ENCODE measurements at regions not wholly inside any gene's neighbourhood (a gene's known extent, or its start where the extent isn't known, plus 50 kb on each side); places are given as distances from the start of the nearest gene placed in this dataset.
A peak's percentile ranks its signal among the peaks of the same experiment; 100 is the strongest.

DNA sequence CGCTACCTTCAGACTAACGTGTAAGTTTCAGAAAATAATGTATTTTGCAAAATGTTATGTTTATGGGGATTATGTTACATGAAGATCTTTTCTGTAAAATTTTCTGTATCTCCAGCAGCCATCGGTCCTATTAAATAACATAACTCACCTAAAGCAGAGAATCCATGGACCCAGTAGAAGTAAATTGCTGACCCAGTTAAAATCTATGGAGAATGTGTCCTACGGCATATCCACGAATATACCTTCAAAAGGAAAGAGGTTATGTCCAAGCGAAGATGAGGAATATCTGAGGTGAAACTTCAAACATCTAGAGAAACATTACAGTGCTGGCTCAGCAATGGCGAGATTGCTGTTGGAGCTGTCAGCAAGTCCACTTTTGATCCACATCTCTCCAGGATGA, 492.2 kb upstream of the ADAMTS16 start:
- Histone ChIP-seq H3K4me3 (no peak overlapping the region), H3K27me3 (no peaks in the 10 kb centered on the region), H3K27ac (no peak overlapping the region), H3K36me3 (no peaks in the 10 kb centered on the region), H3K4me1 (no peaks in the 10 kb centered on the region), H3K9me3 (peaks cover 0 to 3% (median 0%) of the 10 kb centered on the region in 4 donors)
- no peak for TF ChIP-seq EP300 (IDR thresholded peaks at IDR 0.05)
- WGBS, 2 donors = 83 to 93% methylated on average over 7 of the region's 7 CpGs
- no peak for ATAC-seq (ENCODE audit: low FRiP score in 2 of 2)
- no peak for DNase-seq

DNA sequence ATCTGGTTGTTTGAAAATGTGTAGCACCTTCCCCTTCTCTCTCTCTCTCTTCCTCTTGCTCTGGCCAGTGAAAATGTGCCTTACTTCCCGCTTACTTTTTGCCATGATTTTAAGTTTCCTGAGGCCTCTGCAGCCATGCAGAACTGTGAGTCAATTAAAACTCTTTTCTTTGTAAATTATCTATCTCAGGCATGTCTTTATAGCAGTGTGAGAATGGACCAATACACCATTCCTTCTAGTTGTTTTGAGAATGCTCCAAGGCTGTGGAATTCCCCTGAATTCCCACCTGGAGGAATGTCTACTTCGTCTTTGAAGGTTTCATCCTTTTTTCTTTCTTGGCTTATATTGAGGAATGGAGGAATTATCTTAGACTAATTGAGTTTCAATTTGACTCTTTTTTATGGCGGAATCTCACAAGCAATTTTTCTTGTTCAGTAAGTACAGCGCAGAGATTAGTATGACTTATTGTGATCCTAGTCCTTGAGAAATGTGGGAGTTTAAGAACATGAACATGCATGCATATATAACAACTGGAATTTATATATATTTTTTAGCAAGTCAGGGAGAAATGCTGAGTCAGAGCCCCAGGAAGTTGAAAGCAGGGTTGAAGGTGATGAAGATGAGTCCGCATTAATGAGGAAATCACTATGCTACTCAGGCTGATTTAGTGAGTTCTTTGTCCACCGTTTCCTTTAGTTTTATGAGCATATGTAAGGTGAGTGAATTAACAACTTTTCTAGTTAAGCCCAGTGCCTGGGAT, 488.1 kb upstream of the ADAMTS16 start:
- H3K4me3 ChIP-seq = no peak overlapping the region
- 64 to 82% methylated on average over 6 of the region's 6 CpGs for WGBS, 2 donors
- no peaks in the 10 kb centered on the region for H3K9me3 ChIP-seq
- H3K27ac ChIP-seq = no peak overlapping the region
- no peaks in the 10 kb centered on the region for H3K36me3 ChIP-seq
- no peaks in the 10 kb centered on the region for H3K4me1 ChIP-seq
- no peaks in the 10 kb centered on the region for H3K27me3 ChIP-seq
- ATAC-seq (ENCODE audit: low FRiP score in 2 of 2) (no peak), DNase-seq (no peak)
- no peak for TF ChIP-seq POLR2A (IDR thresholded peaks at IDR 0.05)
- no peak for TF ChIP-seq EP300 (IDR thresholded peaks at IDR 0.05)
- TF ChIP-seq, protein P1, sequence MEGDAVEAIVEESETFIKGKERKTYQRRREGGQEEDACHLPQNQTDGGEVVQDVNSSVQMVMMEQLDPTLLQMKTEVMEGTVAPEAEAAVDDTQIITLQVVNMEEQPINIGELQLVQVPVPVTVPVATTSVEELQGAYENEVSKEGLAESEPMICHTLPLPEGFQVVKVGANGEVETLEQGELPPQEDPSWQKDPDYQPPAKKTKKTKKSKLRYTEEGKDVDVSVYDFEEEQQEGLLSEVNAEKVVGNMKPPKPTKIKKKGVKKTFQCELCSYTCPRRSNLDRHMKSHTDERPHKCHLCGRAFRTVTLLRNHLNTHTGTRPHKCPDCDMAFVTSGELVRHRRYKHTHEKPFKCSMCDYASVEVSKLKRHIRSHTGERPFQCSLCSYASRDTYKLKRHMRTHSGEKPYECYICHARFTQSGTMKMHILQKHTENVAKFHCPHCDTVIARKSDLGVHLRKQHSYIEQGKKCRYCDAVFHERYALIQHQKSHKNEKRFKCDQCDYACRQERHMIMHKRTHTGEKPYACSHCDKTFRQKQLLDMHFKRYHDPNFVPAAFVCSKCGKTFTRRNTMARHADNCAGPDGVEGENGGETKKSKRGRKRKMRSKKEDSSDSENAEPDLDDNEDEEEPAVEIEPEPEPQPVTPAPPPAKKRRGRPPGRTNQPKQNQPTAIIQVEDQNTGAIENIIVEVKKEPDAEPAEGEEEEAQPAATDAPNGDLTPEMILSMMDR (IDR thresholded peaks at IDR 0.05) = no peak
- TF ChIP-seq POLR2AphosphoS5 (IDR thresholded peaks at IDR 0.05) = no peak

DNA sequence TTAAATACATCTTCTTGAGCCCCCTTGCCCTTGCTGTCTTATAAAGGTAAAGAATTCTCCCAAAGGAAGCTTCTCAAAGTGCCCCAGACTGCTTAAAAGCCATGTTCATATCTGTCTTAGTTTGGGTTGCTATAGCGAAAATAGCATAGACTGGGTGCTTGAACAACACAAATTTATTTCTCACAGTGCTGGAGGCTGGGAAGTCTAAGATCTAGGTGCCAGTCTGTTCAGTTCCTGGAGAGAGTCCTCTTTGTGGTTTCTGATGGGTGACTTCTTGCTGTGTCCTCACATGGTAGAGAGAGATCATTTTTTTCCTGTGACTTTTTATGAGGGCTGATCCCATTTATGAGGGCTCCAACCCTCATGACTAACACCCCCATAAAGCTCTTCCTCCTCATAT, 486.7 kb upstream of the ADAMTS16 start:
- 27 to 100% methylated on average over 1 of the region's 1 CpG for WGBS, 2 donors
- H3K4me3 ChIP-seq = no peak overlapping the region
- H3K9me3 ChIP-seq = no peaks in the 10 kb centered on the region
- no peak overlapping the region for H3K27ac ChIP-seq
- ATAC-seq (ENCODE audit: low FRiP score in 2 of 2) (no peak), DNase-seq (no peak)
- TF ChIP-seq POLR2A (IDR thresholded peaks at IDR 0.05) (no peak), POLR2AphosphoS5 (IDR thresholded peaks at IDR 0.05) (no peak), EP300 (IDR thresholded peaks at IDR 0.05) (no peak)
- TF ChIP-seq, protein P1 (IDR thresholded peaks at IDR 0.05) = no peak
- H3K36me3 ChIP-seq = no peaks in the 10 kb centered on the region
- no peaks in the 10 kb centered on the region for H3K27me3 ChIP-seq
- H3K4me1 ChIP-seq = no peaks in the 10 kb centered on the region

DNA sequence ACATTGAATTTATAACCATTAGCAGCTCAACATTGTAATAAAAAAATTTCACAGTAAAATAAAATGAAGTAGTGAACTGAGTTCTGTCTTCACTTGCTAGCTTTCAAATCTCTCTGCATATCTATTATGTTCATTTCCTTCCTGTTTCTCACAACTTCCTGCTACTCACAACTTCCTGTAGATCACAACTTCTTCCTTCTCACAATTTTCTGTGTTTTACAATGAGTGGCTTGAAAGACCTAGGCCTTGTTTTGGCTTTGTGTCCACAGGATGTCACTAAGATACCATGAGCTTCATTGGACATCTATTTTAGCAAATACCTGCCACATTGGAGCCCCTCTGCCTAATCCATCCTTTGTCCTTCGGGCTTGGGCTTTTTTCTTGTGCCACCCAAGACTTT, 480.3 kb upstream of the ADAMTS16 start:
- Histone ChIP-seq H3K27ac (no peak overlapping the region), H3K4me1 (no peaks in the 10 kb centered on the region), H3K9me3 (no peaks in the 10 kb centered on the region), H3K4me3 (no peak overlapping the region), H3K27me3 (no peaks in the 10 kb centered on the region), H3K36me3 (no peaks in the 10 kb centered on the region)
- ATAC-seq (ENCODE audit: low FRiP score in 2 of 2) (no peak), DNase-seq (no peak)
- WGBS, 2 donors = 75 to 85% methylated on average over 1 of the region's 1 CpG
- TF ChIP-seq, protein P1 (IDR thresholded peaks at IDR 0.05) = no peak
- TF ChIP-seq POLR2AphosphoS5 (IDR thresholded peaks at IDR 0.05) (no peak), POLR2A (IDR thresholded peaks at IDR 0.05) (no peak), EP300 (IDR thresholded peaks at IDR 0.05) (no peak)

DNA sequence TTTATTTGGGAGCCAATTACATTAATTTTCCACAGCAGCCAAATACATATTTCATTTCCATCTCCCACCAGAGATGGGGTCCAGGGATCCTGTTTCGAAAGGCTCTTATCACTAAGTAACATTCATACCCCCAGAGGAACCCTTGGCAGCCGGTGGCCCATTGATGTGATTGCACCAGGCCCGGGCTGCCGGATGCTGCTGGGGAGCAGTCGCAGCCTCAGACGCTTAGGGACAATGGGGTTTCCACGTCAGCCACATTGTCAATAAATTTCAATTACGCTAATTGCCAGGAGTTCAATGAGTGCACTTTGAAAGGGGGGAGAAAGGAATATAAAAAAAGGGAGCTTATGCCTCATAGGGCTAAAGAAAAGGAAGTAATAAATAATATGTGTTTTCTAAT, 478.8 kb upstream of the ADAMTS16 start:
- Histone ChIP-seq H3K36me3 (no peaks in the 10 kb centered on the region), H3K9me3 (no peaks in the 10 kb centered on the region), H3K27me3 (no peaks in the 10 kb centered on the region), H3K27ac (no peak overlapping the region), H3K4me3 (no peak overlapping the region), H3K4me1 (no peaks in the 10 kb centered on the region)
- 80 to 83% methylated on average over 8 of the region's 8 CpGs for WGBS, 2 donors
- TF ChIP-seq EP300 (IDR thresholded peaks at IDR 0.05) (no peak), POLR2A (IDR thresholded peaks at IDR 0.05) (no peak), POLR2AphosphoS5 (IDR thresholded peaks at IDR 0.05) (no peak)
- TF ChIP-seq, protein P1 (IDR thresholded peaks at IDR 0.05) = no peak
- ATAC-seq (ENCODE audit: low FRiP score in 2 of 2) = no peak
- peak in 1 of 2 donors; percentile 30 for DNase-seq
